ENCODE measurements at regions not wholly inside any gene's neighbourhood (a gene's known extent, or its start where the extent isn't known, plus 50 kb on each side); places are given as distances from the start of the nearest gene placed in this dataset.
"Not testable (repeated sequence)": the region's sequence is repeated elsewhere in the genome, so short reads cannot be mapped to it uniquely, and the experiment has no call there.

DNA sequence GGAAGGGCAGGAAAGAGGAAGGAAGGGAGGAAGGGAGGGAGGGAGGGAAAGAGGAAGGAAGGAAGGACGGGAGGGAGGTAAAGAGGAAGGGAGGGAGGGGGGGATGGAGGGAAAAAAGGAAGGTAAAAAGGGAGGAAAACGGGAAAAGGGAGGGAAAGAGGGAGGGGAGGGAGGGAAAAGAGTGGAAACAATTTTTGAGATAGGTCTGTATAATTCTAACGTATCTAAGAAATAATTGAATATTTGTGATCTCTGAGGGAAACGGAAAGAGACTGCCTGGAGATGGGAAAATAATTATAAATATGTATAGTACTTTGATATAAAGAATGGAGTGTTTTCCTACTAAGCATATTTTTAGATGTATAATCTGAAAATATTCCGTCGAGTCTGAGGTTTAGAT is 158.2 kb upstream of the FOXK1 start:
- no peak for DNase-seq (ENCODE audit: low read depth in 2 of 2)

DNA sequence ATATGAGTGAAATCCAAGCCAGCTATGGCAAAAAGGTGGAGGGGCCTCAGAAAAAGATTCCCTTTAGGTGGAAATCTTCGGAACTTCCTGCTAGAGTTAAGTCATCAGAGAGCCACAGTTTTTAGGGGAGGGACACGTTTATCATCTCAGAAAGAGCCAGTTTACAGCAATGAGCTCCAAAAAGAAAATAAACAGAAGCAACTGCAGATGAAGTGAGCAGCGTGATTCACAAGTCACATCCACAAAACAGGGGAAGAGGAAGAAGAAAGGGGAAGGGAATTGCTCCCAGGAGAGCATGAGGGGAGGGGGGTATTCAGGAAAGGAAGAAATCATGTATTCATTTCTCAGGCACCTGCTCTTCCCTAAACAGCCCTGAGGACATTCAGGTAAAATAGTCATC is 156.2 kb upstream of the FOXK1 start:
- DNase-seq (ENCODE audit: low read depth in 2 of 2) = no peak

DNA sequence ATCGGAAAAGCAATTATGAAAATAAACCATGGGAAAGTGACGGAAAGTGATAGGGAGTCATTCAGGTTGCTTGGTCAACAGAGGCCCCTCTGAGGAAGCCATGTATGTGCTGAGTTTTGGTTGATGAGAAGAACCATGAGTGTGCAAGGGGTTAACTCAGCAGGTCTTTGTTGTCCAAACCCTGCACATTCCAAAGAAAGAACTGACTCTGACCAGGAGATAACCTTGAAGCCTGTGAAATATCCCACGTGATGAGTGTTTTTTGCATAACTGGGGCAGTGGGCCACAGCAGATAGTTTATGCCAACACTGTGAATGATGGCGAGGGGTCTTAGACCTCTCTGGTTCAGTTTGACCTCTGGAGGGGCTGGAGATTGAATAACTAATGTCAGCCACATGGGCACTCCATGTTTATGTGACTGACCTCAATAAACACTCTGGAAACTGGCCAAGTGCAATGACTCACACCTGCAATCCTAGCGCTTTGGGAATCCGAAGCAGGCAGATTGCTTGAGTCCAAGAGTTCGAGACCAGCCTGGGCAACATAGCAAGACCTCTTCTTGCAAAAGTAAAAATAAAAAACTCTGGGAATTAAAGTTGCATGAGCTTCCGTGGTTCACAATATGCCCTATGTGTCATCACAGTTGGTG is 154.0 kb upstream of the FOXK1 start:
- DNase-seq (ENCODE audit: low read depth in 2 of 2) = no peak

DNA sequence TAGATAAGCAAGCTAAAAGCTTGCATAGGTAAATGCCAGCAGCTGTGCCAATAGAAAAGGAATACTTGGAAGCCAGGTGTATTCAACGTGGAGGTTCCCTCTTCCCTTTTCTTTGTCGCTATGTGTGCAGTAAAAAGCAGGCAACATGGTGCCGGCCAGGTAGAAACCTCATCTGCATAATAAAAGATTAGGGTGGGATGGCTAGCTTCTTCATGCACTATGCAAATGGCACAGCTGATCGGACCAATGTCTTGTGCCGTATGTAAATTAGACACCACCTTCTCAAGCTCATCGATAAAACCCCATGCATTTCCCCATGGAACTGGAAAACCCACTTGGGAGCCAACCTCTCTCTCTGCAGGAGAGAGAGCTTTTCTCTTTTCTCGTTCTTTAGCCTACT is 150.9 kb upstream of the FOXK1 start:
- DNase-seq (ENCODE audit: low read depth in 2 of 2) = no peak

DNA sequence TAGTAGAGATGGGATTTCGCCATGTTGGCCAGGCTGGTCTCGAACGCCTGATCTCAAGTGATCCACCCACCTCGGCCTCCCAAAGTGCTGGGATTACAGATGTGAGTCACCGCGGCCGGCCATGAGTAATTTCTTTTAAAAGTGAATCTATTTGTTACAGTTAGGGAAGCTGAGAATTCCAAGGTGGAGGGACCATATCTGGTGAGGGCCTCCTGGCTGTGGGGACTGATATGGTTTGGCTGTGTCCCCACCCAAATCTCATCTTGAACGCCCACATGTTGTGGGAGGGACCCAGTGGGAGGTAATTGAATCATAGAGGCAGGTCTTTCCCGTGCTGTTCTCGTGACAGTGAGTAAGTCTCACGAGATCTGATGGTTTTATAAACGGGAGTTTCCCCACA is 148.8 kb upstream of the FOXK1 start:
- DNase-seq (ENCODE audit: low read depth in 2 of 2) = not testable (repeated sequence)

DNA sequence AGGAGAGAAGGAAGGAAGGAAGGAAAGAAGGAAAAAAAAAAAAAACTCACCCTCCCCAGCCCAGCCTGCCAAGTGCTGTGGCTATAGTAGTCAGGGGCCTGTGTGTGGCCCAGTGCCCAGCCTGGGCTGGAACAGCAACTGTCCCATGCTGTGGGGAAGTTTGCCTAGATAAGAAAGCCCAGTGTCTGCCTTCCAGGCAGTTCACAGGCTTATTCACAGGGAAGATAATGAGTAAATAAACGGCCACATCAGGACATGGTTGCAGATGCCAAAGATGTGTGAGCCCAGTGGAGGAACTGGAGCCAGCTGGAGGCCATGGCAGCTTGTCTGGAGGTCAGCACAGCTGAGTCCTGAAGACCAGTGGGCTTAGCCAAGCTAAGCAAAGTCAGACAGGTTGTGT is 132.4 kb upstream of the FOXK1 start:
- DNase-seq (ENCODE audit: low read depth in 2 of 2) = no peak

DNA sequence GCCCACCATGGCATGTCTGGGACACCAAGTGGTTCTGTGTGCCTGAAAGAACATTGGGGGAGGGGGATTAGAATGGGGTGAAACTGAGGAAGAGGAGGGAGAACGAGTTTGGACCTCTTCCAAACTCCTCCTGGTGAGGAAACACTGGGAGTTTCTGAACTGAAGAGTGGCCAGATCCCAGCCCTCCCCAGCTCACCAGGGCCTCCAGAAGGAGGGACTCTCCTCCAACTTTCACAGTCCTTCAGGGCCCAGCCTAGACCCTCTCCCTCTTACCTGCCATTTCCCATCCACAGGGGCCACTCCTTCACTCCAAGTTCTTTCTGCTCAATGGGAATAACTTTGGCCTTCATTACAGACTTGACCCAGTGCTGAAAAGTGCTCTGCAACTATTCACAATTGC is 132.0 kb upstream of the FOXK1 start:
- no peak for DNase-seq (ENCODE audit: low read depth in 2 of 2)

DNA sequence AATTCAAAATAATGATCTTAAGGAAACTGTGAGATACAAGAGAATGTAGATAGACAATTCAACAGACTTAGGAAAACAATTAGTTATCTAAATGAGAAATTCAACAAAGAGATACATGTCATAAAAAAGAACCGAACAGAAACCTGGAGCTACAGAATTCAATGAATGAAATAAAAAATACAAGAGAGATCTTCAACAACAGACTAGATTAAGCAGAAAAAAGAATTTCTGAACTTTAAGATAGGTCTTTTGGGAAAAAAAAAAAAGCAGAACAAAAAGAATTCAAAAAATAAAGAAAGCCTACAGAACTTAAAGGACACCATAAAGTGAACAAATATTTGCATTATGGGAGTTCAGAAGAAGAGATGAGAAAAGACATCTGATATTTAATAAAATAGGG is 129.1 kb upstream of the FOXK1 start:
- no peak for DNase-seq (ENCODE audit: low read depth in 2 of 2)

DNA sequence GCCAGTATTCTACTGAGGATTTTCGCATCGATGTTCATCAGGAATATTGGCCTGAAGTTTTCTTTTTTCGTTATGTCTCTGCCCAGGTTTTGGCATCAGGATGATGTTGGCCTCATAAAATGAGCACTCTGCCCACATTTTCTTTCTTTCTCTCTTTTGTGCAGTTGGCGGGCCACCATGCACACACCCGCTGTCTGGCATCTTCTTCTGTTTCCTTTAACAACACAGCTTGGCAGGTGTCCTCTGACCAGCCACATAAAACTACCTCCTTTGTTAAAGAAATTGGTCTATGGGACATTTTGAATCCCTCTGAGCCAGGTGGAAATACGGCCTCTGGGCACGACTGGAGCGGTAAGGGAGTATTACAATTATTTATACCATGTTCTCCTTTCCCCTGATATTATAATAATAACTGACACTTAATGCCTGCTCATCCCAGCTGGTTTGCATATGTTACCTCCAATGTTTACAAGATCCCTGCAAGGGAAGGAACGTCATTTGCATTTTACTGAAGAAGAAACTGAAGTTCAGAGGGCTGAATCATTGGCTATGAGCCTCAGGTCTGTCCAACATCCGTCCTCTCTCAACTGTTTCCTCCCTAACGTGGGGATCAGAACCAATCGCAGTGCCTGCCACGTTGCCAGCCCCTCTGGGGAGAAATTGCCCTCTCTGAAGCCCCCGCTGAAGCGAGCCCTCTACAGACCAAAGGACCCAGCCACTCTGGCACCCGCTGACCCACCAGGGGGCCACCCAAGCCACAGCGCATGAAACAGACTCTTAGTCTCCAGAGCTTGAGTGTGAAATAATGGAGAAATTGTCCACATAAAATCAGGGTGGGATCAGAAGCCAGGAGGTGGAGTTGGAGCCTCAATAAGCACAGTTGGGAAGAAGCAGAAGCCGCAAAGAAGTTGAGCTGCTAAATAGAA is 125.0 kb upstream of the FOXK1 start:
- no peak for DNase-seq (ENCODE audit: low read depth in 2 of 2)

DNA sequence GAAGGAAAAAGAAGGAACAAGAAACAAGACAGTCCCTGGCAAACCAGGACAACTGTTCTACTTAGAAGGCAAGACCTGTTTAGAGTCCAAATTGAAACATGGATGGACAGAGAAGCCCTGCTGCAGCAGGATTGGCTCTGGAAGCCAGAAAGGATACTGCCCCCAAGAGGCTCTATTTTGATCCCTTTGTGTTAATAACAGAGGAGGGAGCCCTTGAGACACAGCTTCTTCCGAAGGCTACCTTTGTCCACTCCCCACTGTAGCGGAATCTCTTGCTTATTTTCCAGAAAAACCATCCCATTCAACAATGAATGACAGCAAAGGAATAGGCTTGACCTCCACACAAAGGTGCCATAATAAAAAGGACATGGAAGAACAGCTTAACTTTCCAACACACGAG is 120.3 kb upstream of the FOXK1 start:
- no peak for DNase-seq (ENCODE audit: low read depth in 2 of 2)

DNA sequence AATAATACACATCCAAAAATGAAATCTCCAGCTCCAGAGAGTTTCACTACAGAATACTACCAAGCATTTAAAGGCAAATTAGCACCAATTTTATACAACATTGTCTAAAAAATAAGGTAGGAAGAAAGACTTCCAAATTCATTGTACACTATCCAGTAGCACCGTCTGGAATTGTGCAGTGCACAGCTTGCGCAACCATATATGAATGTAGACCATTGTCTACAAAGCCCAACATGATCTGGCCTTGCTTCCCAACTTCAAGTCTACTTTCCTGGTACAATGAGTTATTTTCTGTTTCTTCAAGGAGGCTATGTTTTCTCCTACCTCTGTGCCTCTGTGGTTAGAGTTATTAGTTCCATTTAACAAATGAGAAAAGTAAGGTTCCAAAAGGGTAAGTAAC is 115.4 kb upstream of the FOXK1 start:
- DNase-seq (ENCODE audit: low read depth in 2 of 2) = no peak

DNA sequence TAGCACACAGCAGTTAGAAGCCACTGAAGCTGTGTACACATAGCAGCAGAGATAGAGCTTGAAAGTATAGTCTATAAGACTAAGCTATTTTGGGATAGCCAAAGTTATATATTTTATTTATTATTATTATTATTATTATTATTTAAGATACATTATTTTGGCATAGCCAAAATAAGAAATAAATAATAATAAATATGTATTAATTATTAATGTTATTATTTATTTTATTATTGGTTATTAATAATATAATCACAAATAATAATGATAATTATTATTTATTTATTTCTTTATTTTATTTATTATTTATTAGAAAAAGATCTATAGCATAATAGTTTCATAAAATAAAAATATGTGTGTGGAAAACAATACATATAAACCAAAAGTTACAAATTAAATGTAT is 107.2 kb upstream of the FOXK1 start:
- no peak for DNase-seq (ENCODE audit: low read depth in 2 of 2)

DNA sequence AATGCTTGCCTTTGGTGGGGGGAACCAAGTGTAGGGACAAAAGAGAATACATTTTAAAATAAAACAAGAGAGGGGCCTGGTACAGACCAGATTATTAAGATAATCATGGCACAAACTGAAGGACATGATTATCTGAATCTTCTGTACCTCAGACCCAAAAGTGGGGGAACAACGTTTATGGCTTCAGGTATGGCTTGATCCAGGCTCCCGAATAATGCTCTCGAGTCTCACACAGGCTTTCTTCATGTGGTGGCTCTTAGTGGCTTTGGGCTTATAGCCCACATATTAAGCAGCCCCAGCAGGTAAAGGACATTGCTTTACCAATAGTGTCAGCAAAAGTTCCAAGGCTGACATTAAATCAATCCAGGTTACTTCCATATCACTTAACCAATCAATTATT is 106.8 kb upstream of the FOXK1 start:
- DNase-seq (ENCODE audit: low read depth in 2 of 2) = no peak

DNA sequence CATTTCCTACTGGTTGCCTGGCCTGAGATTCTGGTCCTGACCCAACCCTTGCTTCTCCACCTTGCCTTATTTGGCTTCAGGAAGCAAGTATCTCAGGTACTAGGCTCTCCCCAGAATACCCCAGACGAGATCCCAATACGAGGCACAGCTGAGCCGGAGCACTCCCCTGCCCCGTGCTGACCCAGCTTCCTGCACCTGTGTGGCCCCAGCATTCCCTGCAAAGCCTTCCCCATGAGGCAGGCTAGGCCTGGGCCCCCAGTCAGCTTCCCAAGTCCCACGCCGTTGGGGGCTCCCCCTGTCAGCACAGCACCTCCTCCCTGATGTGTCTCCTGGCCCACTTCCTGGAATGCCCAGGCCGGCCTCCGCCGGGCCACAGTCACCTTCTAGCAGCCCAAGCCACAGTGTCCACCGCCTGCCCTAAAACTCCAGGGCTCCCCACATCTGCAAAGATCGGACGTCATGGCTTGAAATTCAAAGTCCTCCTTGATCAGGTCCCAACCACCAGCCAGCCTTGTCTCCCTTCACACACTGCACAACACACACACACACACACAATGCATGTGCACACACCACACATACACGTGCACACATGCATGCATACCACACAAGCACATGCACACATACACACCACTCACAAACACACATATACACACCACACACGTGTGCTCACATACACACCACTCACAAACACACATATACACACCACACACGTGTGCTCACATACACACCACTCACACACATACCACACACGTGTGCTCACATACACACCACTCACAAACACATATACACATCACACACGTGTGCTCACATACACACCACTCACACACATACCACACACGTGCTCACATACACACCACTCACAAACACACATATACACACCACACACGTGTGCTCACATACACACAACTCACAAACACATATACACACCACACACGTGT is 78.9 kb upstream of the FOXK1 start:
- DNase-seq (ENCODE audit: low read depth in 2 of 2) = no peak

DNA sequence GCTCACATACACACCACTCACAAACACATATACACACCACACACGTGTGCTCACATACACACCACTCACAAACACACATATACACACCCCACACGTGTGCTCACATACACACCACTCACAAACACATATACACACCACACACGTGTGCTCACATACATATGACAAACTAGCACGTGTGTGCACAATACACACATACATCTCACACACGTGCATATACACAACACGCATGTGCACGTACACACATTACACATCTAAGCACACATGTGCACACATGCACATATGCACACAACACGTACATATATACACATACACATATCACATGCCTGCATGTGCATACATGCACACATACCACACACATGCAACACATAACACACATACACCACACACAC is 78.3 kb upstream of the FOXK1 start:
- no peak for DNase-seq (ENCODE audit: low read depth in 2 of 2)

DNA sequence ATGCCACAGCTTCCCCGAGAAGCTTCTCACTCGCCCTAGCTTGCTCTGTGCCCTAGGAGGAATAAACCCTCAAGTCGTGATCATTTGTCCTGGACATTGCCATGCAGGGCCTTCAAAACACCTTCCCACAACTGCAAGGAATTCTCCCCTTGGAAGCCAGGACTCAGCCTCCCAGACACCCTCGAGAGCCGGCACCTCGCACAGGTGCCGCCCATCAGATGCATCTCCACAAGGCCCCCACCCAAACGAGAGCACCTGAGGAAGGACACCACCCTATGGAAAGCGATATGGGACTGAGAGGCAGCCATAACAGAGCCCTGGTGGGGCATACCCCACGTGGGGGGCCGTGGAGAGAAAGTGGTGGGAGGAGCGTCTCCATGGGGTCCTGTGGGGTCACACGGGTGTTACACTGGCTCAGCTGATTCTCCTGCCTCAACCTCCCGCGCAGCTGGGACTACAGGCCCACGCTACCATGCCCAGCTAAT is 77.6 kb upstream of the FOXK1 start:
- no peak for DNase-seq (ENCODE audit: low read depth in 2 of 2)

DNA sequence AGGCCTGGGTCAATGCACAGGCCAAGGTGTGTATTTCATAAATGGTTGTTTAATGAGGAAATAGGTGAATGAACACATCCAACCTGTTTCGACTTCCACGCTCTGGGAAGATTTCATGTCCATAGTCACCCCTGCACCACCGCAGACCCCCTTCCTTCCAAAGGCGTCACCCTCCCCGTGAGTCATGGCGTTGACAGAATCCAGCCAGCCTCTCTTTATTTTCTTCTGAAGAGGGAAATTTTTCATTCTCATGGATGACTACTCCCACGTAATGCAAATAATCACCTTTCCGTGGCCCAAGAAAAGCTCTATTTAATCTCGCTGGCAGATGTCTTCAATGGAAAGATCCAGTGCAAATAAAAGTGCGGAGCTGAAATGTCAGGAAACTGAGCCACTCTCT is 75.3 kb upstream of the FOXK1 start:
- DNase-seq (ENCODE audit: low read depth in 2 of 2) = no peak

DNA sequence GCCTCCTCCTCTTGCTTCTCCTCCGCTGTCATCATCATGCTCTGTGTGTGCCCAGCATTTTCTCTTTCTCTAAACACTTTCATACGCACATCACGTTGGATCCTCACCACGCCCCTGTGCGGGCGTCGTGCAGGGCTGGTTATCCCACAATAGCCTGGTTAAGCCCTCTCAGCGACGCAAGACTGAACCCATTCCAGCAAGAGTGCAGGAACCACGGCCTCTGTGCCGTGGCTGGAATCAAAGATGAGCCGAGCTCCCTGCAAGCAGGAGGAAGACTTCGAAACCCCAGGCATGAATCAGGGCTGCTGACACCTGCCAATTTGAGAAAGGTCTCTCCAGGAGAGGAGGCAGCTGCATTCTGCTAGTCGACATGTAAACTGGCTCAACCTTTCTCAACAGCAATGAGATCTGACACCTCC is 74.8 kb upstream of the FOXK1 start:
- no peak for DNase-seq (ENCODE audit: low read depth in 2 of 2)

DNA sequence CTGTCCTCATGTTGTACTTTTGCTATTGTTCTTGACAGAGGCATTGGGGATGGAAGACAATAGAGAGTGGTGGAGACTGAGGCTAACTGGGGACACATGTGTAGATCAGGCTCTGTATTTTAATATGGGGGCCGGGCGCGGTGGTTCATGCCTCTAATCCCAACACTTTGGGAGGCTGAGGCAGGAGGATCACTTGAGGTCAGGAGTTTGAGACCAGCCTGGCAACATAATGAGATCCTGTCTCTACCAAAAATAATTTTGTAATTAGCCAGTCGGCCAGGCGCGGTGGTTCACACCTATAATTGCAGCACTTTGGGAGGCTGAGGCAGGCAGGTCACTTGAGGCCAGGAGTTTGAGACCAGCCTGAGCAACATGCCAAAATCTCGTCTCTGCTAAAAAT is 72.5 kb upstream of the FOXK1 start:
- not testable (repeated sequence) for DNase-seq (ENCODE audit: low read depth in 2 of 2)

DNA sequence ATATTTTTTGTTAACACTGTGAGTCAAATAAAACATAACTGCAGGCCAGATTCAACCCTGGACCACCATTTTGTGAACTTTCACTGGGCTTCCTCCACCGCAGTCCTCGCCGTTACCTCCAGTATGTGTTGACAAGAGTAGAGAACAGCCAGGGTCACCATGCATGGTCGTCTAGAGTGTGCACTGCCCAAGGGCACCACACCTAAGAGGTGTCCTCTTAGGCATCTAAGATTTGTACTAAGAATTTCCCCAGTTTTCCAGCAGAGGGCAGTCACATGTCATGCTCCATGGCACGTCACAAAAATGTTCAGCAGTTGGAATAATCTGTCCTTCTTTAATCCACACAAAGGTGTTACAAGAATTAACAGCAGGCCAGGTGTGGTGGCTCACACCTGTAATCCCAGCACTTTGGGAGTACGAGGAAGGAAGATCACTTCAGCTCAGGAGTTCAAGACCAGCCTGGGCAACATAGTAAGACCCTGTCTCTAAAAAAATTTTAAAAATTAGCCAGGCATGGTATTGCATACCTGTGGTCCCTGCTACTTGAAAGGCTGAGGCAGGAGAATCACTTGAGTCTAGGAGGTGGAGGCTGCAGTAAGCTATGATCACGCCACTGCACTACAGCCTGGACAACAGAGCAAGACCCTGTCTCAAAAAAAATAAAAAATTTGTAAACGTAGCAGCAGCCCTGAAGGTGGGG is 71.2 kb upstream of the FOXK1 start:
- no peak for DNase-seq (ENCODE audit: low read depth in 2 of 2)

DNA sequence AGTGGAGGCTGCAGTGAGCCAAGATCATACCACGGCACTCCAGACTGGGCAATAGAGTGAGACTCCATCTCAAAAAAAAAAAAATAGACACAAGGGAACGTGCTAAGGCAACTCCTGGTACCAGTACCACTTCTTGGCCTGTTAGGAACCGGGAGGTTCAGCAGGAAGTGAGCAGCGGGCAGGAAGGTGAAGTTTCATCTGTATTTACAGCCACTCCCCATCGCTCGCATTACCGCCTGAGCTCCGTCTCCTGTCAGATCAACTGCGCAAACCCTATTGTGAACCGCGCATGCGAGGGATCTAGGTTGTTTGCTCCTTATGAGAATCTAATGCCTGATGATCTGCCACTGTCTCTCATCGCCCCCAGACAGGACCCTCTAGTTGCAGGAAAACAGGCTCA is 69.9 kb upstream of the FOXK1 start:
- DNase-seq (ENCODE audit: low read depth in 2 of 2) = no peak
